SIG-M5 treated with dmso at 0.1 percent for 504 hours (cell line): ENCODE measurements at regions not wholly inside any gene's neighbourhood (a gene's known extent, or its start where the extent isn't known, plus 50 kb on each side); places are given as distances from the start of the nearest gene placed in this dataset.
"Not testable (repeated sequence)": the region's sequence is repeated elsewhere in the genome, so short reads cannot be mapped to it uniquely, and the experiment has no call there.

Source experiments
- DNase-seq: peaks from one replicate; lab custom pipeline; 2025; ENCODE audit not compliant: unreplicated experiment; lab: John Stamatoyannopoulos, UW

- DNase-seq = no peak
Observed at GRCh38 chr7:53383131-53383530, 347.7 kb downstream of the POM121L12 start.

- not testable (repeated sequence) for DNase-seq
Observed at GRCh38 chr7:53385239-53385638, 349.8 kb downstream of the POM121L12 start.

GRCh38 chr7:53387515-53387914, 352.1 kb downstream of the POM121L12 start:
- DNase-seq = no peak

- DNase-seq = no peak
Observed at GRCh38 chr7:53397911-53398310, 362.5 kb downstream of the POM121L12 start.

DNA sequence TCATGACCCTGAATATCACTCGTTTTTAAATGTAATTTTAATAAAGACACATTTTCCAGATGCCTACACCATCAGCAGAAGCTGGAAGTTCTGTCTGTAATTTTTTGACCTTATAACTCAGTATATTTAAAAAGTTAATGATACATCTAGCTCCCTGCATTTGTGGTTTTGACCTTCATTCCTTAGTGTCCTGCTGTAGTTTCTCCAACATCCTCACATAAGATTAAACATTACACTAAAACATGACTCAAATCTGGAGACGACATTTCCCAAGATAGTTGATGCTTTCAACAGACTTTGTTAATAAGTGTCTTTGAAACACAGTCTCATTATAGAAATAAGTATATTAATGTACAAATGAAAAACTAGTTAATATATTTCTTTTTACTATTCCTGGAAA, 363.1 kb downstream of the POM121L12 start:
- DNase-seq = no peak

- DNase-seq = no peak
Observed at GRCh38 chr7:53413021-53413420, 377.6 kb downstream of the POM121L12 start.

DNA sequence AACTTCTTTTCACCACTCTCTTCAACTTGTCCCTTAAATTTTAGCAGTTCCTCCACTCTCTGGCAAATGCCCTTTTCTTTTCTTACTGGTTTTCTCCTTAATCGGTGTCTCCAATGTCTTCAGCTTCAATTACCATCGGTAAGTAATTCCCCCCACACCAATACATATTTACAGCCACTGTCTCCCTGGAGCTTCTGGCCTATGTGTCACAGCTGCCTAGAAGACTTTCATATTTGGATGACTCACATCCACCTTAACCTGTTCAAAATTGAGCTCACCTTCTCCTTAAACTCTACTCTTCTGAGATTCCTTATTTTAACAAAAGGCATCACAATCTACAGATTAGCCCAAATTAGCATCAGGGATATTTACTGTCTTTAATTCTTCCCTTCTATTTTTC, 380.4 kb downstream of the POM121L12 start:
- DNase-seq = no peak

- no peak for DNase-seq
Observed at GRCh38 chr7:53418834-53419482, 383.5 kb downstream of the POM121L12 start.

- no peak for DNase-seq
Observed at GRCh38 chr7:53420550-53420949, 385.1 kb downstream of the POM121L12 start.

DNA sequence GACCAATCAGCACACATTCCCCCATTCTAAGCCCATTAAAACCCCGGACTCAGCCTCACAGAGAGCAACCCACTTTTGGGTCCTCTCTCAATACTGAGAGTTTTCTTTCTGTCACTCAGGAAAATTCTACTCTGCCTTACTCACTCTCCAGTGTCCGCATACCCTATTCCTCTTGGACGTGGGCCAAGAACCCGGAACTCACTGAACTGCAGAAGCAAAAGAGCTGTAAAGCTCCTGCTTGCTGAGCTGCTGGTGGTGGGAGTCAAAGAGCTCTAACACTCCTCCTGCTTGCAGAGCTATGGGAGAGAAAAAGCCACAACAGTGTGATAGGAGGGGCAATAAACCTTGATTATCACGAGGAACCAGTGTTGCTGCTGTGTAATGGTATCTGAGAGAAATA, 386.9 kb downstream of the POM121L12 start:
- DNase-seq = no peak

- no peak for DNase-seq
Observed at GRCh38 chr7:53426145-53426750, 390.8 kb downstream of the POM121L12 start.

- DNase-seq = no peak
Observed at GRCh38 chr7:53428045-53428444, 392.6 kb downstream of the POM121L12 start.

DNA sequence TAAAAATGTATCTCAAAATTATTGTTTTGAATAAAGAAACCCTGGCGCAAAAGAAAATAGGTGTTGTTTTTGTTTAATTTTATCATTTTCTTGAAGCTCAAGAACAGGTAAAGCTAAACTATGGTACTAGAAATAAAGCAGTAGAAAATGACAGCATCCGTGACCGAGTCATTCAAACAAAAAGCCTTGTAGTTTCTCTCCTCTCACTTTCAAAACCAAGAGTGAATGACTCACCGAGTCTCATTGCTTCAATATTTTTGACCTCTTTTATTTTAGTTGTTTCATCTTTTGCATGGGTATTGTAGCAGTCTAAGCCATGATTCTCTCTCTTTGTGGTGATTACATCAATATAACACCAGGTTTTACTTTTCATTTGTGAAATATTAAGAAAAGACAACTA, 396.5 kb downstream of the POM121L12 start:
- no peak for DNase-seq

GRCh38 chr7:53437336-53437735, 401.9 kb downstream of the POM121L12 start:
- no peak for DNase-seq

DNA sequence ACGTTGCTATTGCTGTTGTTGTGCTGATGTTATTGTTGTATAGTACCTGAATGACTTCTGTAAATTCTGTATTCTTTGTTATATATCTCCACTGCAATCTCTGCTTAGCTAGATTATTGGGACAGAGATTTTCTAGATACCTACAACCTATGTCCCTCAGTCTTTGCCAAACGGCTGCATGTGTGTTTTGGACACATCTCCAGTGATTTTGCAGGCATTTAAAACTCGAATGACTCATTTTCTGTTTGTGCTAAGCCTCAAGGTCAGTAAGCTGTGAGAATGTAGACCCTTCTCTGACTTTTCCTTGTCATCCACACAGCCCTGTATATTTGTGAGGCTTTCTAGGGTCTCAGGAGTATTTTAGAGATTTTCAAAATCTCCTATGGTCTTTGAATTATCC, 410.7 kb downstream of the POM121L12 start:
- DNase-seq = no peak

DNA sequence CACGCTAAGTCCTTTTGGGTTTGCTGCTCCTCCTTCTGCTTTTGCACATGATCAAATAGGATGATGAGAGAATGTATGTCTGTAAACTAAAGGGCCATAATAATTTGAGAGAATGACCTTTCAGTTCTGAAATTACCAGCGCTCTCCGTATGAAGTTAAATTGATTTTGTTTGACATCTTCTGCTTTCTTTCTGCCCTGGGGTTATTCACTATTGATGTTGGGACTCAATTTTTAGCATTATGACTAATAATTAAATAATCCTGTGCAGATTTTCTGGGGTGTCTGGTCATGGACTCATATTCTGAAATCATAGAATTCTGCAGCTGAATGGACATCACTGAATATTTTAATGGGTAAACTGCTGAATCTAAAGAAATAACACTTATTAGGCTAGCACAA, 423.2 kb downstream of the POM121L12 start:
- no peak for DNase-seq

DNA sequence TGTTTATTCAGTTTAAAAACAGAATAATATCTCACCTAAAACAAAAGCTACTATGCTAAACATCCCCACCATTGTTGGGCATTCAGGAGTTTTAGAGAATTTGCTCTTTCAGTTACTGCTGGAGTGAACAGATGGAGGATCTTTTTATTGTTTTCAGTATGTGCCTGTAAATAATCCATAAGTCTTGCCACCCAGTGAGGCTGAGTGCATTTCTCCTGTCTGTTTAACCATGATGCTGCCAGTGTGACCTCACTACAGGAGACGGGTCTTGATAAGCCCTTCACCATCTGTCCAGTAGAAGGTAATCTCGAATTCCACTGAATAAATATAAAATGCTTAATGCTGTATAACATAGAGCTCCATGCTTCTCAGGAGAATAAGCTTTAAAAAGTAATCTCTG, 430.9 kb downstream of the POM121L12 start:
- DNase-seq = no peak

- no peak for DNase-seq
Observed at GRCh38 chr7:53470336-53470970, 435.0 kb downstream of the POM121L12 start.

DNA sequence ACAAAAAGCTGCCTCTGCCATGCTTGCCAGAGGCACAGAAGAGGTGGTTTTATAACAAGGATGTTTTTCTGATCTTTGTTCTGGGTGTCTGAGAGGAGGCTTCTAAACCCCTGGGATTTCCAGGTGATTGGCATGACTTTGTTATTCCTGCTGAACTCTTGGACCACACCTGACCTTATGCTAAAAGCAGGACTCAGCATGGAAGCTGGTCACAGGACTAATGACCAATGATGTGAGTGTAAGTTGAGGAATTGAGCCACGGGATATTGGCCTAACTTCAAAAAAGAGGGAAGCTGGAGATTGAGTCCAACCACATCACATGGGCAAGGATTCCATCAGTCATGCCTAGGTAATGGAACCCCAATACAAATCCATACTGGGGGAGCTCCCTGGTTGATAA, 437.9 kb downstream of the POM121L12 start:
- DNase-seq = no peak

GRCh38 chr7:53475776-53476175, 440.3 kb downstream of the POM121L12 start:
- no peak for DNase-seq

DNA sequence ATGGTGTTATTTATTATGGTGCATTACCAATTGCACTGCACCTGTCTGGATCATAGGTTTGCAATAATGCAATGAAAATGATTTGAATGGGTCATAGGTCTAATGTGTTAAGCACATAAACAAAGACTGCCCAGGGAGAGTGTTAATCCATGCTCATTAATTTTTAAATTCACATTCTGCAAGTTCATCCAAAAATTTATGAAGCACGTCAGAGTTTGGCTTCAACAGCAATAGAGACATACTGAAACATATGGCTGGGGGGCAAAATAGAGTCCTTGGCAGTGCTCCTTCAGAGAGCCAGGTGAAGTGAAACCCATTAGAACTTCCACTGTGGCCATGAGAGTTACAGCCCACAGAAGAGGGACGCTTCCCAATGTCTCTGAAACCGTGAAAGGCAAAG, 441.1 kb downstream of the POM121L12 start:
- no peak for DNase-seq

GRCh38 chr7:53485354-53485753, 449.9 kb downstream of the POM121L12 start:
- no peak for DNase-seq

DNA sequence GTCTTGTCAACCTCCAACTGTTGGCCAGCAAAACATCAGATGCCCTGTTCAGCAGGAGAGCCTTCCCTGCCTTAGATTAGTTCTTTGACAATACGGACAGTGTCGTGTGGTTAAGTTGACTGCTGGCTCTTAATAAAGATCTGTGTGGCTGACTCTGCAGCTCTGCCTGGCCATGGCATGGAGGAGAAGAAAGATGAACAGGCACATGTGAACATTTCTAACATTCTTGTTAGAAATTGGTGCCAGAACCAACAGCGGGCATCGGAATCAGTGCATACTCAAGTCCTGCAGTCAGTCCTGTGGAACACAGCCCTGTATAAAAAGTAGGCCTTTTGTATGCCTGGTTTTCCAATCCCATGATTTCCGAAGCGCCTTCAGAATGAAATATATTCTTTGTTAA, 455.6 kb downstream of the POM121L12 start:
- DNase-seq = no peak
